NCI-H446 (cell line): ENCODE measurements at regions not wholly inside any gene's neighbourhood (a gene's known extent, or its start where the extent isn't known, plus 50 kb on each side); places are given as distances from the start of the nearest gene placed in this dataset.
"Not testable (repeated sequence)": the region's sequence is repeated elsewhere in the genome, so short reads cannot be mapped to it uniquely, and the experiment has no call there.

ENCODE experiments used
- DNase-seq, 2 experiments: peaks; one replicate each; lab custom pipeline; 2025; lab: John Stamatoyannopoulos, UW

- DNase-seq = no peak
These were observed 158.6 kb downstream of the C4orf33 start for GRCh38 chr4:129254526-129254925.

GRCh38 chr4:129261584-129261983 lies 165.6 kb downstream of the C4orf33 start:
- DNase-seq = peak in 1 of 2 experiments; percentile 7

- no peak for DNase-seq
These were observed 168.2 kb downstream of the C4orf33 start for GRCh38 chr4:129264008-129264657.

GRCh38 chr4:129278868-129279267 lies 182.9 kb downstream of the C4orf33 start:
- DNase-seq = peak; percentile 34 to 59

- no peak for DNase-seq
These were observed 186.3 kb downstream of the C4orf33 start for GRCh38 chr4:129282293-129282692.

- not testable (repeated sequence) for DNase-seq
These were observed 196.2 kb downstream of the C4orf33 start for GRCh38 chr4:129292194-129292593.

- DNase-seq = no peak
These were observed 218.8 kb downstream of the C4orf33 start for GRCh38 chr4:129314781-129315180.

- DNase-seq = no peak
These were observed 227.0 kb downstream of the C4orf33 start for GRCh38 chr4:129322920-129323319.

- DNase-seq = no peak
These were observed 227.7 kb downstream of the C4orf33 start for GRCh38 chr4:129323658-129324057.

GRCh38 chr4:129326571-129327460 lies 230.9 kb downstream of the C4orf33 start:
- DNase-seq = no peak

- no peak for DNase-seq
These were observed 231.7 kb downstream of the C4orf33 start for GRCh38 chr4:129327637-129328036.

GRCh38 chr4:129328162-129328561 lies 232.2 kb downstream of the C4orf33 start:
- no peak for DNase-seq

- no peak for DNase-seq
These were observed 238.2 kb downstream of the C4orf33 start for GRCh38 chr4:129334136-129334535.

GRCh38 chr4:129335276-129335675 lies 239.3 kb downstream of the C4orf33 start:
- no peak for DNase-seq

- no peak for DNase-seq
These were observed 239.9 kb downstream of the C4orf33 start for GRCh38 chr4:129335818-129336217.

- DNase-seq = no peak
These were observed 240.7 kb downstream of the C4orf33 start for GRCh38 chr4:129336457-129337227.

GRCh38 chr4:129337228-129337620 lies 241.3 kb downstream of the C4orf33 start:
- no peak for DNase-seq

- DNase-seq = no peak
These were observed 247.0 kb downstream of the C4orf33 start for GRCh38 chr4:129342819-129343408.

GRCh38 chr4:129344058-129344457 lies 248.1 kb downstream of the C4orf33 start:
- DNase-seq = peak in 1 of 2 experiments; percentile 34

- no peak for DNase-seq
These were observed 249.7 kb downstream of the C4orf33 start for GRCh38 chr4:129345609-129346008.

GRCh38 chr4:129346036-129346435 lies 250.1 kb downstream of the C4orf33 start:
- no peak for DNase-seq

- no peak for DNase-seq
These were observed 250.8 kb downstream of the C4orf33 start for GRCh38 chr4:129346734-129347133.
